ENCODE measurements at regions not wholly inside any gene's neighbourhood (a gene's known extent, or its start where the extent isn't known, plus 50 kb on each side); places are given as distances from the start of the nearest gene placed in this dataset.

DNA sequence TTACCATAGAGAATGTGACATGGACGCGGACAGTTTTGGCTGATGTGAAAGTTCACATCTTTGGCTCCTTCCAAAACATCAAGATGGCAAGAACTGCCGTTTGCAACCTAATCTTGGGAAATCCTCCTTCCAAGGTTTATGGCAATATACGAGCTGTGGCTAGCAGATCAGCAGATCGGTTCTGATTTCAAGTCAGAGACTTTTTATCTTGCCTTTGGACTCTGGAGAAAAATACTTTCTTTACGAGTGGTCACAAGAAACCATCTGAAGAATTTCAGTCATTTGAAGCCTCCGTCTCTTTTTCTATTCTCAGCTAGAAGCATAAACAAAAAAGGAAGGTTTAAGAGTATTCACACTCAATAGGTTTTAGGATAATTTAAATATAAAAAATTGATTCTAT lies 153.5 kb upstream of the MEIS2 start:
- no peak for DNase-seq (ENCODE audit: extremely low read depth, low read depth)

DNA sequence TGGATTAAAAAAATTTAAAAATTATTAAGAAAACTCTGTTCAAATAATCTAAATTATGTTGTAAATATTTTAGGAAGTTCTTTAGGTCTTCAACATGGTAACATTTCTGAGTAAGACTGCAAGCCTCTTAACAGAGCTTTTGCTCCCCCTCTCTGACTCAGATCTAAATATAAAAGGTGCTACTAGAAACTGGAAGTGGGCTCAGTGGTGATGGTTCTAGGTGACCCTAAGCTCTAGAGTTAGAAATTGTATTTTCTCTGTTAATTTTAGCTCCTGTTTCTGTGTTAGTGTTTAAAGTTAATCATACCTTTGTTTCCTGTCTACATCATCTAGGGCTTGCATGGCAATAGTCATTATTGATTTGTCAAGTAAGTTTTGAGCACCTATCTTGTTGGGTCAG lies 159.9 kb upstream of the MEIS2 start:
- DNase-seq (ENCODE audit: extremely low read depth, low read depth): no peak

DNA sequence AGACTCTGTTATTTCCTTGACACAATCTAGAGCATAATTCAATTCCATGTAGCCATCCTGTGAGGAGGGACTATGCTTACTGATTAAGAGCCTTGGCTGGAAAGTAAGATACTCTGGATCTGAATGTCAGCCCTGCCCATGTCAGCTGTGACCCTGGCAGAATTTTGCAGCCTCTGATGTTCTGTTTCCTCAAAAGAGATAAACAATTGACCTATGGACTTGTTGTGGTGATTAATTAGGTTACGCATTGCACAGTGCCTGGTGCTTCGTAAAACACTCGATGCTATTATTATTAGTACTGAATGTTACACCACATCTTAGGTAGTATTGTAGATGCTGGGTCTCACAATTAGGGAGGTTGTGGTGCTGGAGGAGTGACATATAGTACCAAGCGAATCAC lies 161.3 kb upstream of the MEIS2 start:
- DNase-seq (ENCODE audit: extremely low read depth, low read depth): no peak

DNA sequence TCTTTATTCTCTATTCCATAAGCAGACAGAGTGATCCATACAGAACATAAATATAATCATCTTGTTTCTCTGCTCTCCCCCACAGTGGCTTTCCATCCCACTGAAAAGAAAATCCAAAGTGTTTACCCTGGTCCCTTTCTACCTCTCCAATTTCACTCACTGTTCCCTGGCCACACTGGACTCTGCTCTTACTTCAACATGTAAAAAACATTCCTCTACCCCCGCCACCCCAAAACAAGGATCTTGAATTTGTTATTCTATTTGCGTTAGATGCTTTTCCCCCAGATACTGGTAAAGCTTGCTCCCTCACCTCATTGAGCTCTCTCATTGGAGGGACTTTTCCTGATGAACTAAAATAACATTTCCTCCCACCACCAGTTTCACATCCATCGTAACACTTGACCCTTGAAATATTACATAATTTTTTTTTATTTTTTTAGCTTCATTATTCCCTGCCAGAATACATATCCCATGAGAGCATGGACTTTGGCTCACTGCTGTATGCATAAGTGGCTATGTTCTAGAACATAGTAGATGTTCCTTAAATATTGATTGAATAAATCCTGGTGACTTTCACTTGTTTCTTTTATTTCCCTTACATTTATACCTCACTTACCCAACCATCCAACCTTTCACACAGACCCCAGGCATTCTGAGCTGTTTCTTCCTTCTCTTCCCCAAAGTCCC lies 162.7 kb upstream of the MEIS2 start:
- no peak for DNase-seq (ENCODE audit: extremely low read depth, low read depth)

DNA sequence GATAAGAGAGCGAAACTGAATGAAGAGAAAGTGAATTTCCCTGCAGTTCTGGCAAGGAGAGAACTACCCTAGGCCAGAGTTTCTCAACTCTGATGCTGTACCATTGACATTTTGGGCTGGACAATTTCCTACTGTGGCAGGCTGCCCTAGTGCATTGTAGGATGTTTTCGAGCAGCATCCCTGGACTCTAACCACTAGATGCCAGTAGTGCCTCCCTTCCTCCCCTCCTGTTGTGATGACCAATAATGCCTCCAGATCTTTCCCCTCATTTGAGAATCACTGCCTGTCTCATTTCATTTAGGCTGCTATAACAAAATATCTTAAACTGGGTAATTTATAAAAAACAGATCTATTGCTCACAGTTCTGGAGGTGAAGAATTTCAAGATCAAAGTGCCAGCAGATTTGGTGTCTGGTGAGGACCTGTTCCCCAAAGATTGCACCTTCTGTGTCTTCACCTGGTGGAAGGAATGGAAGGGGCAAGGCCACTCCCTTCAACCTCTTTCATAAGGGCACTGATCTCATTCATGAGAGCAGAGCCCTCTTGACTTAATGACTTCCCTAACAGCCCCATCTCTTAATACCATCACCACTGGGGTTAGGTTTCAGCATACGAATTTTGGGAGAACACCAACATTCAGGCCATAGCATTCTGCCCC lies 188.9 kb upstream of the MEIS2 start:
- DNase-seq (ENCODE audit: extremely low read depth, low read depth): no peak

DNA sequence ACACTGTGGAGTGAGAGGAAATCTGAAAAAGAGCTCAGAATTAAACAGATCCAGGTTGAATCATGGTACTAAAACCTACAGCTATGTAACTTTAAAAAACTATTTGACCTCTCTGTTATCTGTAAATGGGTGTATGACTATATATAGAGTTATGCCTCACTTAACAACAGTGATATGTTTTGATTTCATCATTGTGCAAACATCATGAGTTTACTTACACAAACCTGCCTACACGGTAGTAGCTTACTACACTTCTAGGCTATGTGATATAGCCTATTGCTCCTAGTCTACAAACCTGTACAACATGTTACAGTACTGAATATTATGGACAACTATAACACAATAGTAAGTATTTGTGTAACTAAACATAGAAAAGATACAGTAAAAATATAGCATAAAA lies 191.6 kb upstream of the MEIS2 start:
- DNase-seq (ENCODE audit: extremely low read depth, low read depth): no peak

DNA sequence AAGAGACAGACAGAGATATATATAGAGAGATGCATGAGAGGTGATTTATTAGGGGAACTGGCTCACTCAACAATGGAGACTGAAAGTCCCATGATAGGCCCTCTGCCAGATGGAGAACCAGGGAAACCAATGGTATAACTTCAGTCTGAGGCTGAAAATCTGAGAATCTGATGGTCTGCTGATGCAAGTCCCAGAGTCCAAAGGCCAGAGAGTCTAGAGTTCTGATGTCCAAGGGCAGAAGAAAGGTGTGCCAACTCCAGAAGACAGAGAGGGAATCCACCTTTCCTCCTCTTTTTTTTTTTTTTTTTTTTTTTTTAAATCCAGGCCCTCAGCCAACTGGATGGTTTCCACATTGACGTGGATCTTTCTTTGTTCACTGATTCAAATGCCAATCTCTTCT lies 197.9 kb upstream of the MEIS2 start:
- DNase-seq (ENCODE audit: extremely low read depth, low read depth): no peak

DNA sequence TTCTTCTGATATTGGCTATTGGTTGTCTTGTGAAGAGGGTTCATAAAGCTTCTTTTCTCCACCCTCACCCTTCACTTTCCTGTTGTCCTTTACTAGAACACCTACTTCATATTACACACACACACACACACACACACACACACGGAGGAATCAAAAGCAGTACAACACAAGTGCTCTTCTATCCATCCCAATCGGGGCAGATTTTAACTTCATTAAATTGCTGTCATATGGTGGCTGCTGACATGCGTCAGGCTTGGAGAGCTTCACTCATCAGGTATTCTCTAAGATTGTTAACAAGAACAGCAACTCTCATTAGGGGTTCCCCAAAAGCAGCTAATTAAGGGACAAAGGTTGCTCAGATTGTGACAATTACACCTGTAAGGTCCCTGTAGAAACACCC lies 239.1 kb upstream of the MEIS2 start:
- DNase-seq (ENCODE audit: extremely low read depth, low read depth): no peak

DNA sequence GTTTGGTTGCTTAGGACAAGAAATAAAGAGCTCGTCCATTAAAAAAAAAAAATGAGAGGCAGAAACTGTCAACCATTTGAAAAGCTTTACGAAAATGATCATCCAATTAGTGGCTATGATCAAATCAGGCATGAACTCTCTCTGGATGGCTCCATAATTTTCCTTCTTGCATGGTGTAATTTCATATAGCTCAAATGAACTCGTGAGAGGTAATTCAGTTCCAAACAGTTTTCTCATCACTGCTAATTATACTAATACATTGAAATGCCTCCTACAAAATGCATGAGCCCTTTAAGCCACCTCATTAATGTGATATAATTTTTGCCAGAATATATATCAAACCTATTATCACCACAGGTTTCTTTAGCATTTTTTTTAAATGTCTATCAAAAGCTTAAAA lies 239.5 kb upstream of the MEIS2 start:
- no peak for DNase-seq (ENCODE audit: extremely low read depth, low read depth)

DNA sequence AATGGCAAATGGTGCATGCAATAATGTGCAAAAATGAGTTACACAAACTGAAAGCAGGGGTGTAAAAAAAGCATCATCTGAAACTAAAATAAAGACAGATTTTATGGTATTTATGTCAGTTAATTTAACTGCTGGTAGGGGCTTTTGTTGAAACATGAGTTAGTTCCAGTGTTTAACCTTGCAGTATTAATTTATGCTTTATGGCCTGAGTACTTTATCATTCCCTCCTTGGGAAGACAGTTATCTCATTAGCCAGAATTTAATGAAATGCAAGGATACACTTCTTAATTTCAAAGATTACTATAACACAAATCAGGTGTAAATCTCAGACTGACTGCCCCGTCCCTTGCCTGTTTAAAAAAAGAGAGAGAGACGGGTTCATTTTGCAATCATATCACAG lies 240.1 kb upstream of the MEIS2 start:
- no peak for DNase-seq (ENCODE audit: extremely low read depth, low read depth)

DNA sequence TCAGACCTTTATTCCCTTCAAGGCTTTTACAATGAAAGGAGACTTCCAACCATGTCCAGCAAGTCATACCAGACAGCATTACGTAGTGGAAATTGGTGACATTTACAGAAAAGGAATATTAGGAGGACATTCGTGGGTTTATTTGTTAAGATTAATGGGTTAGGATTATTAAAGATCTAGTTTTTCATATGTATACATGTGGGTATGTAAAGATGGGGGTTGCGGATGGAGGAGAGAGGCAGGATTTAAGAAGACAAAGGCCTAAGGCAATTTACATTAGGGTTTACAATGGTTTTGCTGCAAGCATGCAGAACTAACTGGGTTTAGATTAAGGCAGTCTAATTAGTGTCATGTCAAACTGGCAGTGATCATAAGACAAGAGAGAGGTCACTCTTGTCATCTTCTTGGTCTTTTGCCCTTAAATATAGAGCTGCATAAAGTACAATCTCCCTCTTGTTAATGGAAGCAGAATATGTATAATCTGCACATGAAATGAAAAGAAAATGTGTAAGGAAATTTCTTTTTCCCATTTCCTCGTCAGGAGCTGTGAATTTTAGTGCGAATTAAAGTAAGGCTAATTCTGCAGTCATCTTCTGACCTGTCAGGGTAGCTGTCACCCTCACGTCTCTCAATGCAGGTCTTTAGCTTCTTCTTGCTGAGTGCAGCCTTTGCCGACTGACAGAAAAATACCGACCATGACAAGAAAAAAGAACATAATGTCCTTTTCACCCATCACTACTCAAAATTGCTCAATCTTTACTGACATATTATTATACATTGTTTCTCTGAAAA lies 258.9 kb upstream of the MEIS2 start:
- DNase-seq (ENCODE audit: extremely low read depth, low read depth): no peak

DNA sequence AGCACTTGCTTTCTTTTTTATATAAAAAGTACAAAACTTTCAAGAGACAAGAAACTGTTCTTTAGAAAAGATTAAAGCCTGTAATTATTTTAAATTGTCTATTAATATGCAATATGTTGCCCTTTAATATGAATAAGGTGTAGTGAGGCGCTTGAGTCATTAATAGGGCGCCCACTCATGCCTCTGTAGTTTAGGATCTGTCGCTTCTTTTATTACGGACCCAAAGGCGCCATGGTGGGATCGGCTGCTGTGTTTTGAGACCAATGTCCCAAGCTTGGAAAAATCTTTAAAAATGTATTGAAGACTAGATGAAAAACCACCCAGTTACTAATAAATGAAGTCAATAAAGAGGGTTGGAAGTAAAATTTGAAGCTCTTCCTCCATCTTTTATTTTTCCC lies 259.5 kb upstream of the MEIS2 start:
- no peak for DNase-seq (ENCODE audit: extremely low read depth, low read depth)

DNA sequence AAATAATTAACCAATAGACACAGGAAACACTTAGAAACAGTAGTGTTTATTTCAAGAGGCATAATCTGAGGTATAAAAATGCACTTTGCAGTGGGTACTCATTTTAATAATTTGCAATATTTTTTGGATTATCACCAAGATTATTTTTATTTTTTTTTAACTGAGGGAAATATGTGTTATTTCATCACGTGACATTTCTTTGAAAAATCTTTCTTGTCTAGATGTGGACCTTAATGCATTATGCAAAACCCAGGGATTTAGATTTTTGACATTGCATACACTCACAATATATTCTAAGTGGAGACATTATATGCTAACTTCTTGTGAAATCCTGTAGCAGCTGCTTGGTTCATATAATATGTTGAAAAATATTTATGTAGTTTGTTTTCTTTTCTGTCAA lies 260.4 kb upstream of the MEIS2 start:
- DNase-seq (ENCODE audit: extremely low read depth, low read depth): no peak

DNA sequence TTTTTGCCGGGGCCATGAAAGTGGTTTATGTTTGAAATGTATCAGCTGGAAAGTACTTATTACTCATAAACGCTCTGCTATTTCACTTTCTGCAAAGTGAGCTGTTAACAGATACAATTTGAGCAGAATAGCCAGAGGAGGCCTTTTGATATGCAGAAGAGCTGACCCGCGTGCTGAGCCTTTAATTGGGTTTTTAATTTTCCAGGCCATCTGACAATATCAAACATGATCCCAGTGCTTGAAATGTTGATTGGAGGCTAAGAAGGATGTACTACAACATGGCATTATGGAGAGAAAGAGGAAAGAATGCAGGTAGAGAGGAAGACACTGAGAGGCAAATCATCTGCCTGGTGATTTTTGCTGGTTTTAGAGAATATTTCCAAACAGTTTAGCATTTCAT lies 261.3 kb upstream of the MEIS2 start:
- DNase-seq (ENCODE audit: extremely low read depth, low read depth): no peak

DNA sequence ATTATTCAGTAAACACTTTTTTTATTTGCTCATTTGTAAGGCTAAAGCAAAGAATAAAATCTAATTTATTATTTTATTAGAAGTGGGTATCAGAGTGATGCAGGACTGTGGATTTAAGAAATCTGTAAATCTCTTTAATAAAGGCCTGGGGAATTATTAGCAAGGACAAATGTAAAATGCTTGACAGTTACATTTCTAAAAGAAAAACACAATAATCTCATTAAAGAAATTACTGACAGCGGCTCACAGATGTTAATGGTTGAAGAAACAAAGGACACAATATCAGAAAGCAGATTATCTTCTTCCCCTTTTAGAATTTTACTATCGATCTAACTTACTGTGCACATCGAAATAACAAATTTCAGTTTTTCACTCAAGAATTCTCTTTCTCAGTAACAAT lies 262.1 kb upstream of the MEIS2 start:
- DNase-seq (ENCODE audit: extremely low read depth, low read depth): no peak

DNA sequence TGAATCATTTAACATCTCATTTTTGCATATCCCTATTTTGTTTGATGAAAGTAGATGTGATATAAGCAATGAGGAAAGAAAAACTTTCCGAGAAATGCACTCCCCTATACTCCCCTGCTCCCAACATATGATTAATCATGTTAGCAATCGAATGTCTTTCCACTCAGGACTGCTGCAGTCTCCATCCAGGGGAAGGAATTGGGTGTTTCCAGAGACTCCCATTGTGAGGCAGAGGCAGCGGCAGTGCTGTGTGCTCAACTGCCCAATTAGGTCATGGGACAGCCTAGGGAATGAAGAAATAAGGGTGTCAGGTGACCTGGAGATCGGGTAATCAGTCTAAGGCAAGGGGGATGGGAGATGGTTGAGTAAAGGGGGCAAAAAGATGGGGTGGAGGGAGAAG lies 268.6 kb upstream of the MEIS2 start:
- no peak for DNase-seq (ENCODE audit: extremely low read depth, low read depth)

DNA sequence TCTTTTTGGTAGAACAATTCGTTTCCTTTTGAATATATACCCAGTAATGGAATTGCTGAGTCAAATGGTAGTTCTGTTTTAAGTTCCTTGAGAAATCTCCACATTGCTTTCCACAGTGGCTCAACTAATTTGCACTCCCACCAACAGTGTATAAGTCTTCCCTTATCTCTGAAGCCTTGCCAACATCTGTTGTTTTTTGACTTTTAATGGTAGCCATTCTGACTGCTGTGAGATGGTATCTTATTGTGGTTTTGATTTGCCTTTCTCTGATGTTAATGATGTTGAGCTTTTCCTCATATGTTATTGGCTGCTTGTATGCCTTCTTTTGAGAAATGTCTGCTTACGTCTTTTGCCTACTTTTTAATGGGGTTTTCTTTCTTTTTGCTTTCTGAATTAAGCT lies 270.6 kb upstream of the MEIS2 start:
- DNase-seq (ENCODE audit: extremely low read depth, low read depth): no peak

DNA sequence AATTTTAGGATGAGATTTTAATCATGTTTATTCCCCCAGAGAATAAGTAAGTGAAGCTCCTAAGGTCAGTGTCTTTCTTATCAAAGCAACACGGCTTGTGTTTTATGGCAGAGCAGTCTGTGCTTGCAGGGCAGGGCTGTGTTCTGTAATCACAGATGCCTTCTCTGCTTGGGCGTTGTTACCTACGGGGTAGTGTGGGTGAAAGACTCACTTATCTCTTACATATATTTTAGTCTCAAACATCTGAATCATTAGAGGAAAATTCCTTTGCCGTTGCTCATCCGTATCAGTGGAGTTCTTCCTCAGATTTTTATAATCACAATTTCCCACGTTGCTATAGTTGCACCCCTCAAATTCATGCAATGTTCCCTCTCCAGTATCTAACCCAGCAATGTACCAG lies 271.7 kb upstream of the MEIS2 start:
- no peak for DNase-seq (ENCODE audit: extremely low read depth, low read depth)

DNA sequence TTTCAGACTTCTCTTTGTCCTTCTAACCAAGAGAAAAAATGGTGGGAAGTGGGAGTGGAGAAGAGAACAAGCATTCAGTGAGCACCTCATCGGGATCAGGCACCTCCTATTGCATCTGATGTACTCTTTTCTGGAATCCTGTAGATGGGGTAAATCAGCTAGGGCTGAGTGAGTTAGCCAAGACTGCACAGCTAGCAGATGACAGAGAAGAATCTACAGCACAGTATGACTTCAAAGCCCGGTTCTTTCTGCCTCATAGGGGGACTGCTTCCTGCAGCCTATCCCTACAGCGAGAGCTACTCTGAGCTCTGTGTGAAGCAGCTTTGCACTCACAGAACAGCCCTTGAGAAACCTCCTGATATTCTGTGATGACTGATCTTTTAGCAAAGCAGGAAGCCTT lies 275.2 kb upstream of the MEIS2 start:
- no peak for DNase-seq (ENCODE audit: extremely low read depth, low read depth)

DNA sequence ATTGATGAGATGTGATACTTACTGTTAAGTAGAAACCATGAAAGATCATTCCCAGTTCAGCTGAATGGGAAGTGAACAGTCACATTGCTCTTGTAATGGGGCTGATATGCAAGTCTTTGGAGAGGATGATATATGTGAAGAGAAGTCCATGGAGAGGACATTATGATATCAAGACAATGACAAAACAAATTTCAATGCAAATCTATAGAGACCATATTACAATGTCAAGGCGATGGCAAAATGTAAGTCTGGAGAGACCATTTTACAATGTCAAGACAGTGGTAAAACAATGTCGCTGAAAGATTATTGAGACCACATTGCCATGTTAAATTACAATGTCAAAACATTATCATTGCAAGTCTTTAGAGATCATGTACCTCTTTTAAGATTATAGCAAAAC lies 277.1 kb upstream of the MEIS2 start:
- DNase-seq (ENCODE audit: extremely low read depth, low read depth): no peak

DNA sequence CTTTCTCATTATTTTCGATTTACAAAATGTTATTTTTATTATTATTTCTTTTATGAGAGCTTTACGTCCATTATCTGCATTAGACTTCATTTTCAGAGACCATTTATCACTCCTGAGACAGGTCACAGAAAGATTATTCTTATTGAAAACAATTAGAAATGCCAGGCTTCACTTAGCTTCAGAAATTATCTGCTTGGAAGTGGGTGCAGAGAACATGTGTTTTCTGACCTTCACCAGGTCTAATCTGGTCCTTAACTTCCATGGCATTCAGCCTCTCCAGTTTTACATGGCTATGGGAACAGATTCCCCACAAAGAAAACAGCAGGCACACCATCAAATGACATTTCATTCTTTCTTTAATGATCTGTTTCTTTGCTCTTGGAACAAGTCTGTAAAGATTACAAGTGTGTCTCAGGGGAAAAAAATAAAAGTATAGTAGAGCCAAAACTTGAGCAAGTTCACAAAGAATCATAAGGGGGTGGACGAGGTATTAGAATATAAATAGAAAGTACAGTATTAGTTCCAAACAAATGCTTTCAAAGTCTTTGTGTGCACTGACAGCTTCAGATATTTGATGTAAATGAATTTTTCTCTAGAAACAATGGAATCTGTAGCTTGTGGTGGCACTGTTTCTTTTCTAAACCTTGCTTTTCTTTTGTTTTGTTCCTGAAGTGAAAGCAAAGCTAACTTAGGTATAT lies 294.2 kb upstream of the MEIS2 start:
- no peak for DNase-seq (ENCODE audit: extremely low read depth, low read depth)

DNA sequence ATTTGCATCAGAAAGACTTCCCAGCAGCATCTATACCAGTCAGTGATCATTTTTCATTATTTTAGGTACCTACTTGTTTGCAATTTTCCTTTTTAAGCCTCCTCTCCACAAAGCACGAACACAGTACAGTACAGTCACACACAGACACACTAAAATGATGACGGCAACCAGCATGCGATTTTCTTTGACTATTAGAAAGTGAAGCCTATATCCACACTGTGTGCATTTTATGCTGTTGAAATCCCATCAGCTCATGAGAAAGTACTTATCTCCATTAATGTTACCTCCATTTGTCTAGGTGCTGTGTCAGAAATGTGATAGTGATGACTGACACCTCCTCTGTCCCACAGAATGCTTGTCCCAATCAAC lies 294.7 kb upstream of the MEIS2 start:
- no peak for DNase-seq (ENCODE audit: extremely low read depth, low read depth)

Data from NCI-H460 (cell line).